Loucy (cell line): ENCODE measurements at regions not wholly inside any gene's neighbourhood (a gene's known extent, or its start where the extent isn't known, plus 50 kb on each side); places are given as distances from the start of the nearest gene placed in this dataset.

ENCODE experiments used
- EZH2phosphoT487 ChIP-seq: fragments of 200-600 bp; IDR thresholded peaks from 2 replicates; pipeline ENCODE4 v1.6.1; 2018; ENCODE audit warnings: antibody characterized with exemption, mild to moderate bottlenecking, moderate library complexity, borderline replicate concordance
- TF ChIP-seq, protein P1 (sequence below): fragments of 200-600 bp; sonication (generic); conservative IDR thresholded peaks from 2 replicates; pipeline ENCODE4 v1.5.1; 2014; ENCODE audit warnings: mild to moderate bottlenecking, antibody characterized with exemption, low read length

DNA sequence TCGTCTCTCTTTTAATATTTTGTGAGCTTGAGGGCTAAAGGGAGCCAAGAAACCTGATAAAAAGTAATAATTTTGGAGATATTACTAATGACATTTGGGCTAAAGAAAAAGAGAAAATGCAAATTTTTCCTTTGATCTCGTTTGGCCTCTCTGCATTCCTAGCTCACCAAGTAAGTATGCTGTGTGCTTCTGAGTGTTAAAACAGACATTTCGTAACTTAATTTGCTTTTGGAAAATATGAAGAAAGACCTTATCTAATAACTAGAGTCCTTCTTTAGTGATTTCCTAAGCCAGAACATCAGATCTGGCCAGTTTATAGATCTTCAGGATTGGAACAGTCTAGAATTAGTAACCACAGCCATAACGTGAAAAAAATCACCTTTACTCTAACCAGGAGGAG lies 872.9 kb upstream of the SLC35B3 start:
- TF ChIP-seq, protein P1, sequence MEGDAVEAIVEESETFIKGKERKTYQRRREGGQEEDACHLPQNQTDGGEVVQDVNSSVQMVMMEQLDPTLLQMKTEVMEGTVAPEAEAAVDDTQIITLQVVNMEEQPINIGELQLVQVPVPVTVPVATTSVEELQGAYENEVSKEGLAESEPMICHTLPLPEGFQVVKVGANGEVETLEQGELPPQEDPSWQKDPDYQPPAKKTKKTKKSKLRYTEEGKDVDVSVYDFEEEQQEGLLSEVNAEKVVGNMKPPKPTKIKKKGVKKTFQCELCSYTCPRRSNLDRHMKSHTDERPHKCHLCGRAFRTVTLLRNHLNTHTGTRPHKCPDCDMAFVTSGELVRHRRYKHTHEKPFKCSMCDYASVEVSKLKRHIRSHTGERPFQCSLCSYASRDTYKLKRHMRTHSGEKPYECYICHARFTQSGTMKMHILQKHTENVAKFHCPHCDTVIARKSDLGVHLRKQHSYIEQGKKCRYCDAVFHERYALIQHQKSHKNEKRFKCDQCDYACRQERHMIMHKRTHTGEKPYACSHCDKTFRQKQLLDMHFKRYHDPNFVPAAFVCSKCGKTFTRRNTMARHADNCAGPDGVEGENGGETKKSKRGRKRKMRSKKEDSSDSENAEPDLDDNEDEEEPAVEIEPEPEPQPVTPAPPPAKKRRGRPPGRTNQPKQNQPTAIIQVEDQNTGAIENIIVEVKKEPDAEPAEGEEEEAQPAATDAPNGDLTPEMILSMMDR = no peak
- TF ChIP-seq EZH2phosphoT487 = no peak
